Neuron (in vitro differentiated cells): ENCODE measurements at regions not wholly inside any gene's neighbourhood (a gene's known extent, or its start where the extent isn't known, plus 50 kb on each side); places are given as distances from the start of the nearest gene placed in this dataset.

Experiments
- H2AFZ ChIP-seq: one replicate; pipeline ENCODE4 v1.6.1; 2013; ENCODE audit warnings: low read depth, mild to moderate bottlenecking, inconsistent platforms, low read length, moderate library complexity
- H3K27me3 ChIP-seq: one replicate; pipeline ENCODE4 v1.6.1; 2013; ENCODE audit warnings: low read length; ENCODE audit not compliant: insufficient read depth
- H3K36me3 ChIP-seq: one replicate; pipeline ENCODE4 v1.6.1; 2013; ENCODE audit warnings: low read length; ENCODE audit not compliant: insufficient read depth
- H3K4me1 ChIP-seq: one replicate; pipeline ENCODE4 v1.6.1; 2013; ENCODE audit warnings: low read length; ENCODE audit not compliant: insufficient read depth
- H3K4me3 ChIP-seq: 2 replicates; pipeline ENCODE4 v1.5.1; 2013; ENCODE audit warnings: mild to moderate bottlenecking, low read length, moderate library complexity
- H3K9me3 ChIP-seq: one replicate; pipeline ENCODE4 v1.6.1; 2013; ENCODE audit warnings: low read length

GRCh38 chr7:81623251-81623855, 146.5 kb downstream of the HGF start:
- no peak overlapping the region for H3K4me3 ChIP-seq
- H3K36me3 ChIP-seq: no peaks in the 10 kb centered on the region
- no peaks in the 10 kb centered on the region for H3K4me1 ChIP-seq
- peak overlapping the region; percentile 10 for H2AFZ ChIP-seq
- no peaks in the 10 kb centered on the region for H3K9me3 ChIP-seq
- no peaks in the 10 kb centered on the region for H3K27me3 ChIP-seq

DNA sequence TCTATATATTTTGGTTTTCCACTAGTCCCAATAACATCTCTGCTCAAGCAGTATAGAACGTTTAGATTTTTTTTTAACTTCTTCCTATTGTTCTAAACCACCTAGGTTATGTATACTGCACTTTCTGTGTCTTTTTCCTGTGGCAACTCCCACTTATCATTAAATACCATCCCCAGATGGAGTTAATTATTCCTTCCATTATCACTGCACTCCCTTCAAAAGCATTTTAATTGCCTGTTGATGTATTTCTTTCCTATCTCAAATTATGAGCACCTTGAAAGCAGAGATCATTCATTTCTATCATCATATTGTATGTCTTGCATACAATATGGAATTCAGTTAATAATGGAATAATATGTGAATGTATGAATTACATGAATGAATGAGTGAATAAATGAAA, 148.0 kb downstream of the HGF start:
- H3K4me1 ChIP-seq: no peaks in the 10 kb centered on the region

DNA sequence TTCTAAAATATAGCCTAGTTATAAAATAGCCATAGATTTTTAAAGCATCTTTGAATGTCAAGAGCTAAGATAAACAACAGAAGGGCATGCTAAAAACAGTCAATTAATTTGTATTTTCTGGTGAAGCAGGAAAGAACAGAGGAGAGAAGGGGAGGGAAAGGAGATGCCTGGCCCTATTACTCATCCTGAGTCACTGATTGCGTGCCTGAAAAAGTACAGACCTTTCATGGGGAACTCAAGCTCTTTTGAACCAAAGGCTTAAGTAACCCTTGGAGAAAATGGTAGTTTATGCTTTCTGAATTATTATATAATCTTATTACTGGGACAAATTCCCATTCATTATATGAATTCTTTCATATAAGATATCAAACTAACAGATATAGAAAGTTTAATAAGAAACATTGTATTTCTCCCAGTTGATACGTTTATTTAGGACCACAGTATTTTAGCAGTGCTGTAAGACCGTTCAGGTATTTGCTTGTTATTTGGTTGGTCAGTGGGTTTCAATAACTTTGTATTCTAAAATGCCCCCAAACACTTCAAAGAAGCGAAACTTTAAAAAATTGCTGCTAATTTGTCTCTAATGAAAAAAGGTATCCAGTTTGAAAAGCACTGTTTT, 151.3 kb downstream of the HGF start:
- Histone ChIP-seq H3K36me3 (no peaks in the 10 kb centered on the region), H3K4me1 (no peaks in the 10 kb centered on the region), H3K4me3 (no peak overlapping the region), H3K9me3 (no peaks in the 10 kb centered on the region), H3K27me3 (no peaks in the 10 kb centered on the region), H2AFZ (no peak overlapping the region)

More for the DNA sequence above, 148.0 kb downstream of the HGF start:
- H3K36me3 ChIP-seq: no peaks in the 10 kb centered on the region
- H3K27me3 ChIP-seq: no peaks in the 10 kb centered on the region
- H3K9me3 ChIP-seq: no peaks in the 10 kb centered on the region
- H2AFZ ChIP-seq: no peak overlapping the region
- H3K4me3 ChIP-seq: no peak overlapping the region

DNA sequence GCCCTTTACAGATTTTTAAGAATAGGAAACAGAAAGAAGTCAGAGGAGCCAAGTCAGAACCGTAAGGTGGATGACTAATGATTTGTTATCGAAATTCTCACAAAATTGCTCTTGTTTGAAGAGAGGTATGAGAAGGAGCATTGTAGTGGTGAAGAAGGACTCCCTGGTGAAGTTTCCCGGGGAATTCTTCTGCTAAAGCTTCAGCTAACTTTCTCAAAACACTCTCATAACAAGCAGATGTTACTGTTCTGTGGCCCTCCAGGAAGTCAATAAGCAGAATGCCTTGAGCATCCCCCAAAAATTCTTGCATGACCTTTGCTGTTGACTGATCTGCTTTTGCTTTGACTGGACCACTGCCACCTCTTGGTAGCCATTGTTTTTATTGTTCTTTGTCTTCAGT, 152.9 kb downstream of the HGF start:
- H3K36me3 ChIP-seq: no peaks in the 10 kb centered on the region
- H3K27me3 ChIP-seq: no peaks in the 10 kb centered on the region
- no peak overlapping the region for H2AFZ ChIP-seq
- H3K4me1 ChIP-seq: no peaks in the 10 kb centered on the region
- no peaks in the 10 kb centered on the region for H3K9me3 ChIP-seq
- no peak overlapping the region for H3K4me3 ChIP-seq

GRCh38 chr7:81611805-81612204, 158.0 kb downstream of the HGF start:
- no peaks in the 10 kb centered on the region for H3K36me3 ChIP-seq
- no peaks in the 10 kb centered on the region for H3K27me3 ChIP-seq
- H3K9me3 ChIP-seq: no peaks in the 10 kb centered on the region
- no peaks in the 10 kb centered on the region for H3K4me1 ChIP-seq
- no peak overlapping the region for H3K4me3 ChIP-seq
- no peak overlapping the region for H2AFZ ChIP-seq

DNA sequence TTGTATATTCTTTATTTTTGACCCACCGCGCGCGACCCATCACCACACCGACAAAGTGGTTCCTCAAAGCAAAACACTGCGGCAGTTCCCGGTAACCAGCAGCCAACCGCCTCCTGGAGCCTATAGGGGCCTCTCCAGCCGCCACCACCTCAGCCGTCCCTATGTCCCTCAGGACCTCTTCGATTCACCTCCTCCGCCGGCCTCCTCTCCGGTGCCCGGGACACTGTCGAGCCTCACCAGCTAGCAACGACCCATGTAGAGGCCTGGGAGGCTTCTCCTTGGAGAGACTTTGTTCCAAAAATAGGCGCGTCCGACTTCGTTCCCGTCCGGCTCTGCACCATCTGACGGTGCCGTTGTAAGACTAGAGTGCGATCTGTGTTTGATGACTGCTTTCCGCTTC, 158.8 kb downstream of the HGF start:
- Histone ChIP-seq H3K36me3 (no peaks in the 10 kb centered on the region), H3K4me1 (no peaks in the 10 kb centered on the region), H3K9me3 (no peaks in the 10 kb centered on the region), H3K4me3 (no peak overlapping the region), H3K27me3 (no peaks in the 10 kb centered on the region), H2AFZ (no peak overlapping the region)

- Histone ChIP-seq H3K36me3 (no peaks in the 10 kb centered on the region), H3K9me3 (no peaks in the 10 kb centered on the region), H2AFZ (no peak overlapping the region), H3K4me3 (no peak overlapping the region), H3K4me1 (no peaks in the 10 kb centered on the region), H3K27me3 (no peaks in the 10 kb centered on the region)
These were observed 161.0 kb downstream of the HGF start for GRCh38 chr7:81608748-81609382.

- Histone ChIP-seq H3K36me3 (no peaks in the 10 kb centered on the region), H3K9me3 (no peaks in the 10 kb centered on the region), H2AFZ (no peak overlapping the region), H3K27me3 (no peaks in the 10 kb centered on the region), H3K4me3 (no peak overlapping the region), H3K4me1 (no peaks in the 10 kb centered on the region)
These were observed 161.9 kb downstream of the HGF start for GRCh38 chr7:81607987-81608386.

- H3K36me3 ChIP-seq: no peaks in the 10 kb centered on the region
- no peak overlapping the region for H3K4me3 ChIP-seq
- no peaks in the 10 kb centered on the region for H3K4me1 ChIP-seq
- H3K27me3 ChIP-seq: no peaks in the 10 kb centered on the region
- no peaks in the 10 kb centered on the region for H3K9me3 ChIP-seq
- H2AFZ ChIP-seq: no peak overlapping the region
These were observed 163.6 kb downstream of the HGF start for GRCh38 chr7:81606078-81606863.

DNA sequence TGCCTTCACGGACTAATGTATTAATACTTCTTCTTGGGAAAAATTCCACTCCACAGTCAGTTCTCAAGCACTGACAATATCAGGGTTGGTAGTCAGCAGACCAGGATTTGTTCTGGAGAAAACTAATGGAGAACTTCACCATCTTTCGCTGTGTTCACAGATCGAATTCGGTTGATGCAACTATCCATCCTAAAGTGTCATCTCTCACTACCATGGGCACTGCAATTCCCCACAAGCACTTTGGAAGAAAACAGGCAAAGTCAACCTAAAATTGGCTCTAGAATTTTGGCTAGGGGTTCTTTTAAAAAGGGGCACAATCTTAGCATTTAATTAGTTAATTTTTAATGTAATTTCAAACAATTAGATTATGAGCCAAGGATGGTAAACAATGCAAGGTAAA, 164.4 kb downstream of the HGF start:
- H3K9me3 ChIP-seq: no peaks in the 10 kb centered on the region
- H2AFZ ChIP-seq: no peak overlapping the region
- H3K36me3 ChIP-seq: no peaks in the 10 kb centered on the region
- H3K4me1 ChIP-seq: no peaks in the 10 kb centered on the region
- no peaks in the 10 kb centered on the region for H3K27me3 ChIP-seq
- H3K4me3 ChIP-seq: no peak overlapping the region

- no peak overlapping the region for H3K4me3 ChIP-seq
- no peak overlapping the region for H2AFZ ChIP-seq
- H3K4me1 ChIP-seq: no peaks in the 10 kb centered on the region
- H3K36me3 ChIP-seq: no peaks in the 10 kb centered on the region
- no peaks in the 10 kb centered on the region for H3K27me3 ChIP-seq
- H3K9me3 ChIP-seq: no peaks in the 10 kb centered on the region
These were observed 165.1 kb downstream of the HGF start for GRCh38 chr7:81604808-81605174.

DNA sequence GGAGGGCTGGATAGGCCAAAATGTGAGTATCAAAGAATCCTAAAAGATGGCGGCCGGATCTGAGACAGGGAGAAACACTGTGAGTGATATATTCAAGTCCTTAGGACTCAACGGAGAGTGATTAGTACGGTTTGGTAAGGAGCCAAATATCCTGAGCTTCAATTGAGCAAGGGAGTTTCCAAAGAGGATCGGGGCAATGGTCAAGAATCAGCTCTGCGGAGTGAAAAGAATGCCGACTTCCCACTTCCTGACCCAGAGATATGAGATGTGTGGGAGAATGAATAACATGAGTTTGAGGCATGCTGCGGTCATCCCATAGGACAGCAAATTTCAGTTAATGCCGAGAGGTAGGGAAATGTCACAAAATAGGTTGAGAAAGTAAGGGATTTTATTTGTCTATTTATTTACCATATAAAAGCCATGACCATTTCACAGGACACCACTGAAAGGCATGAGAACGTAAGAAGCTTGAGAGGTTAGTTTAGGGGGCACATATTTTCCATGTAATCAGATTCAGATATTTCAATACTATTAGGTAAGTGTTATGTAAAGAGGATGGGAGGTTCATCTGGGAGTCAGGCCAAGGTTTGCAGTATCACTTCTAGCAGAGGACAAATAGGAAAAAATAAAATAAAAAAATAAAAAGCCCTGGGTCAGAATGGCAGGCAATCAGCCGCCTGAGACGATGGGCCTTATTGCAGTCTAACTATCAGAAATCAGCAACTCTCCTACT, 165.6 kb downstream of the HGF start:
- Histone ChIP-seq H2AFZ (no peak overlapping the region), H3K36me3 (no peaks in the 10 kb centered on the region), H3K27me3 (no peaks in the 10 kb centered on the region), H3K4me1 (no peaks in the 10 kb centered on the region), H3K9me3 (no peaks in the 10 kb centered on the region), H3K4me3 (no peak overlapping the region)

GRCh38 chr7:81600608-81601007, 169.2 kb downstream of the HGF start:
- Histone ChIP-seq H3K9me3 (no peaks in the 10 kb centered on the region), H3K4me1 (no peaks in the 10 kb centered on the region), H3K27me3 (no peaks in the 10 kb centered on the region), H3K36me3 (no peaks in the 10 kb centered on the region), H2AFZ (no peak overlapping the region), H3K4me3 (no peak overlapping the region)
